HG03460 (cell line): ENCODE measurements at regions not wholly inside any gene's neighbourhood (a gene's known extent, or its start where the extent isn't known, plus 50 kb on each side); places are given as distances from the start of the nearest gene placed in this dataset.
"Not testable (repeated sequence)": the region's sequence is repeated elsewhere in the genome, so short reads cannot be mapped to it uniquely, and the experiment has no call there.

Source experiments
- ATAC-seq: cut with Tn5 transposase; IDR thresholded peaks from one replicate; pipeline ENCODE4 v1.9.1; 2021; ENCODE audit not compliant: unreplicated experiment

GRCh38 chr1:229121845-229122436 is 149.0 kb upstream of the RAB4A start:
- no peak for ATAC-seq

DNA sequence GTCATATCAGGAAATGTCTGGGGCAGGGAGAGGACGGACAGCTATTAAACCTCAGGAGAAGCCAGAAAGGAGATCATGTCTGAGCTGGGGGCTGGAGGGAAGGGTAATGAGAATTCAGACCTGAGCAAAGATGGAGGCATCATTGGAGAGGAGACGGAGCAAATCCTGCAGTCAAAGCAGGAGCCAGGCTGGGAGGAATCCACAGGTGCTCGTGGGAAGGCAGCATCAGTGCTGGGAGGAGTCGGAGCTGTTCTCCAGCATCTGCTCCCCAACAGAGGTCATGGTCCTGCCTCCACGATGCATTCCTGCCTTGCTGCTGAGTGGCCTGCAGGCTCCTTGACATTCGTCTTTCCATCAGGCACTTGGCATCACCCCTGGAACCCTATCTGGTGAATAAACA is 148.3 kb upstream of the RAB4A start:
- no peak for ATAC-seq

GRCh38 chr1:229124116-229124515 is 146.8 kb upstream of the RAB4A start:
- ATAC-seq: no peak

- ATAC-seq: no peak
Observed at GRCh38 chr1:229124520-229125124, 146.3 kb upstream of the RAB4A start.

GRCh38 chr1:229127301-229127700 is 143.6 kb upstream of the RAB4A start:
- no peak for ATAC-seq

DNA sequence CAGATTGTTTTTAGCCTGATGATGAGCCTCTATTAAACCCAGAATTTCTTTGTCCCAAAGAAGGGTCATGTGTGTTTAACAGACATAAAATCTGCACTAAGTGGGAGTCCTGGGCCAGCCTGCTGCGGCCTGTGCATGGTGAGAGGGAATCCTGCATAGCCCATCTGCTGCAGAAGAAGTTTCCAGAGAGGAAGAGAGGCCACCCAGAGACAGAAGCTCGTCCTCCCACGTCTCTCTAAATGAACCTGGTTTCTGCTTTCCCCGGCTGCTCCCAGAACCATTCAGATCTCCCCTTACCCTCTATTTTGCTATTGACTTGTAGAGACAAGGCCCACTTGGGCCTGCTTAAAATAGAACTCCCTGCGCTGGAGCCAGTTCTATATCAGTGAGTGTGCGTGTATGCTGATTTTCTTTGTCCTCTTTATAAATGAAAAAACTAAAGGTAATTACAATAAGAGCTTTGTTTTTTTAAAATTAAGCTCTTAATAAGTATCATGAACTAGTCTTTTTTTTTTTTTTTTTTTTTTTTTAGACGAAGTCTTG is 142.8 kb upstream of the RAB4A start:
- ATAC-seq: no peak

DNA sequence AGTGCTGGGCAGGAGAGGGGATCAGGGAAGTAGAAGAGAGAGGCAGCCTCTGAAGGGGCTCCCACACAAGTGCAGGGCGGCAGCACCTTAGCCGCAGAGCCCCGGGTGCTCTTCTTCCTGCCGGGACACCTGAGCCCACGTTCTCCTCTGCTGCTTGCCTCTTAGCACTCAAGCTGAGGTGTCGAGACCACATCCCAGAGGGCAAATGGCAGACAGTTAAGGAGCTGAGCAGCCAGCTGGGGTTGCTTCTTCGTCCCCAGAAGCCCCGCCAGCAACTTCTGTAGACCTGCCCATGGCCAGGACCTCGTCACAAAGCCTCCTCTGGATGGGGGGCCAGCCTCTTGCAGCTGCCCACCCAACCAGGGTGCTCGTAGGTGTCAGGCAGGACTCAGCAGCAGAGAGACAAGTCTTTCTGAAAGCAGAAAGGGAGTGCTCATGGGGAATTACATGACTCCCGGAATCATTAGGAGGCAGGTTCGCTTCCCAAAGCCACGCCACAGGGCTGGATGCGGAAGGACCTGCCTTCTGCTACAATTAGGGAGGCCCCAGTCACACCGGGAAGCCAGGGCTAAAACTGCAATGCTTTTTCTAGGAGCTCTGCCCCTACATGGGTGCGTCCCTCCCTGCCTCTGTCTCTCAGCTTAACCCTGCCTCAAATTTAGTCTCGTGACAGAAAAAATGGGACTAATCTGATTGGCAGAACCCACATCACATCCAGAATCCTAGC is 141.4 kb upstream of the RAB4A start:
- ATAC-seq: no peak

DNA sequence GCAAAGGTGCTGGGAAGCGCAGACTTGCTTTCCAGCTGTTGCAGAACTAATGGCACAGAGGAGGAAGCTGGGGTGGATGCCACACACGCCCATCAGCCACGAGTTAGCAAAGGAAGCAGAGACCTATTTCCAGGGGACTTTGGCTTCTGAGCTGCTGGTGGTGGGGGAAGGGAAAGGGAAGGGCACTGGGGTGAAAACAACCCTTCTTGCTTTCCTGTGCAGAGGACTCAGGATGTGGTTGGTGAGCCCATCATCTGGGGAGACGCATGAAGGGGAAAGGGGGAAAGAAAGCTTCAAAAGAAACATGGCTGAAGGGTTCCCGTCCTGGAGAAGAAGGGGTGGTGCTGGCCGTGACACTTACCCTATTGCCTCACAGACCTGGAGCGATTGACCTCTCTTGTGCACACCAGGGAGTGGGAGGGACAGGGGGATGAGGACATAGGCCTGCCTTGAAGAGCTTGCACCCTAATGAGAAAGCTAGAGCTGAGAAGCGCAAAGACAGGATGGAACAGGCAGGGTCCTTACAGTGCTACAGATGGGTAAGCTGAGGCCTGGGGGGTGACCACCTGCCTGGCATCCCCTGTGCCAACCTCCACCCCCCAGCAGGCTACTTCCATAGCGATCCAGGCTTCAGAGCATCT is 140.8 kb upstream of the RAB4A start:
- ATAC-seq: no peak

DNA sequence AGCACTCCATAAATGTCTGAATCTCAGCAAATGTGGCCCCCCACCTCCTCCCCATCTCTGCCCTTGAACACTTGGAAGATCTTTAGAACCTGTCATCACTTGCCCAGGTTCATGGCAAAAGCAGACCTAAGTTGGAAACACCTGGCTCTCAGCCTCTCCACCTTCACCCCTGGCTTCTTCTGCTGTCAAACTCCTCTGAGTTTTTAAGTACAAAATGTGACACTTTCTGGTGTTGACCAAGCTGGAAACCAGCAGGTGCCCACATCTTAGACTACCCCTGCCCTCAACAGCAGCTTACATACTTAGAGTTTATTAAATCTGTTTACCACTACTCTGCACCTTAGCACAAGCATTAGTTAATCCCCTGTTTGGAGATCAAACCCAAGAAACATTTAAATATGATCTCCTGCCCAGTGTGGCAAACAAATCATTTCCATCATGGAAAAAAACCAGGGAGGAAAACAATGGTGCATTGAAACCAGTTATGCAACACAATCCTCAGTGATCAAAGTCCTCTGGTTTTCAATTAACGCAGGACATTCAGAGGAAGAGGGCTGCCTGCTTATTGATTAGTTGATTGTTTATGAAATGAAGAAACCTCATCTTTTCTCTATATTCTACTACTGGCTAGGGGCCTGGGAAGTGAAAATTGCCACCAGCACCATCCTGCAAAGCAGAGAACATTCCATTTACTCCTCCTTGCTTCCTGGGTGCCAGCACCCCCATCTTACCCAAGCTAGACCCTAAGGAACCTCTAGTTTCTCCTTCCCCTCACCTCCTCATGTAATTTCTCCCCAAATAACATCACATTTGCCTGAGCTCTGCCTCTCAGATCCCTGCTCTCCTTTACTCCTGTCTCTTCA is 139.4 kb upstream of the RAB4A start:
- no peak for ATAC-seq

GRCh38 chr1:229132106-229132443 is 138.8 kb upstream of the RAB4A start:
- no peak for ATAC-seq

DNA sequence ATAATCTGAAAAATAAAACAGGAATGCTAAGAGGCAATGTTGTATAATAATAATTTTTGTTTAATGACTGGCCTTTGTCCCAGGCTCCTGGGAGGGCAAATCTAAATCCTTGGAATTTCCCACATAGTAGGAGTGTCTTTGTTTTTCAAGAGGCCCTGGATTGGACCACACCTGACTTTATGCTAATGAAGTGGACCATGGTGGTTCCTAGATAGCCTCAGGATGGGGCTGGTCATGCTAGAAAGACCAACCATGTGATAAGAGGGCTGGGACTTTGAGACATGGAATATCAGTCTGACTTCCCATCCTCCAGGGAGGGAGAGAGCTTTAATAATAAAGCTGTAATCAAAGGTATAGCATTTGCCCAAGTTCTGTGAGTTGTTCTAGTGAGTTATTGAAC is 138.2 kb upstream of the RAB4A start:
- no peak for ATAC-seq

GRCh38 chr1:229133151-229133550 is 137.8 kb upstream of the RAB4A start:
- ATAC-seq: no peak

GRCh38 chr1:229133811-229134210 is 137.1 kb upstream of the RAB4A start:
- ATAC-seq: no peak

GRCh38 chr1:229134381-229135217 is 136.3 kb upstream of the RAB4A start:
- not testable (repeated sequence) for ATAC-seq

DNA sequence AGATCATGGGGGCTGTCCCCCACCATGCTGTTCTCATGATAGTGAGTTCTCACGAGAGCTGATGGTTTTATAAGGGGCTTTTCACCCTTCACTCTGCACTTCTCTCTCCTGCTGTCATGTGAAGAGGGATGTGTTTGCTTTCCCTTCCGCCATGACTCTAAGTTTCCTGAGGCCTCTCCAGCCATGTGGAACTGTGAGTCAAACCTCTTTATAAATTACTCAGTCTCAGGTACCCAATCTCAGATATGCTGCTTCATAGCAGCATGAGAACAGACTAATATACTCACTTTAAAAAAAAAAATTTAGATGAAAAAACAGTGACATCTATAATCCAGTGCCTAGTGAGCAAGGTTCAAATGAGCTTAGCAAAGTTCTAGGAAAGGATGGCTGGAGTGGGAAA is 135.1 kb upstream of the RAB4A start:
- no peak for ATAC-seq

DNA sequence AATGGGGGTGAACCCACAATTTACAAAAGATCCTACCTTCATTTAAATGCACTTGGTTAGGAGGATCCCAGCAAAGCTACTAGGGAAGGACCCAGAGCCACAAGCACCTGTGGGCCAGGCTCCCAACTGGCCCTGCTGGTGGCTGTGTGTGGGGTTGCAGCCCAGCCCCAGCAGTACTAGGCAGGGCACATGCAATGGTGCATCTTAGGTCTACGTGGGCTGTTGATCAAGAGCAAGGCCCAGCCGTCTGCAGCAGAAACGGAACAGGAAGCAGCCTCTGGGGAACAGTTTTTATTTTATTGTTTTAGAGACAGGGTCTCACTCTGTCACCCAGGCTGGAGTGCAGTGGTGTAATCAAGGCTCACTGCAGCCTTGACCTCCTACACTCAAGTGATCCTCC is 134.1 kb upstream of the RAB4A start:
- no peak for ATAC-seq

DNA sequence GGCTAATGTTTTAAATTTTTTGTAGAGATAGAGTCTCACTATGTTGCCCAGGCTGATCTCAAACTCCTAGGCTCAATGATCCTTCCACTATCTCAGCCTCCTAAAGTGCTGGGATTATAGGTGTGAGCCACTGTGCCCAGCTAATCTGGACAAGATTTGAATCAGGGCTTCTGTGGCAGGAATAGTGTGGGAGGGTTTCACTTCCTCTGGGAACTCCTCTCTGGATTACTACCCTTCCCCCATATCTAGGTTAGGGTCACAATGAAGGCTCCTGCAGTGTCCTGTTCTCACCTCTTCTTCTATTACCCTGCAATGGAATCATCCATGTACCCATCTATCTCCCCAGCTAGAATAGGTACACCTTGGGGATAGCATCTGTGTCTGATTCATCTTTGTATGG is 133.6 kb upstream of the RAB4A start:
- ATAC-seq: no peak

GRCh38 chr1:229138058-229138457 is 132.9 kb upstream of the RAB4A start:
- ATAC-seq: no peak

- no peak for ATAC-seq
Observed at GRCh38 chr1:229139331-229140118, 131.4 kb upstream of the RAB4A start.

DNA sequence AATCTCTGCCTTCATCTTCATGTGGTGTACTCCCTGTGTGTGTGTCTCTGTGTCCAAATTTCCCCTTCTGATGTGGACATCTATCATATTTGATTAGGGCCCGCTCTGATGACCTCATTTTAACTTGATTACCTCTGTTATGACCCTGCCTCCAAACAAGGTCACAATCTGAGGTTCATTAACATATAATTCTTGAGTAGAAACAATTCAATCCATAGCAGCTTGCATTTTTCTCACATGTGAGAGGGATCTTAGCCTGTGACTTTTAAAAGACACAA is 130.9 kb upstream of the RAB4A start:
- ATAC-seq: no peak
